ENCODE measurements at regions not wholly inside any gene's neighbourhood (a gene's known extent, or its start where the extent isn't known, plus 50 kb on each side); places are given as distances from the start of the nearest gene placed in this dataset.

- TF ChIP-seq EZH2 (IDR thresholded peaks at IDR 0.05; ENCODE audit: borderline replicate concordance, insufficient read depth, low read depth, low read length, poor library complexity, severe bottlenecking) (no peak), CTCF (IDR thresholded peaks at IDR 0.05) (no peak)
These were observed 185.2 kb downstream of the C1orf94 start for GRCh38 chr1:34361781-34362357.

Measured in B cell (primary cell).